ENCODE measurements at regions not wholly inside any gene's neighbourhood (a gene's known extent, or its start where the extent isn't known, plus 50 kb on each side); places are given as distances from the start of the nearest gene placed in this dataset.

DNA sequence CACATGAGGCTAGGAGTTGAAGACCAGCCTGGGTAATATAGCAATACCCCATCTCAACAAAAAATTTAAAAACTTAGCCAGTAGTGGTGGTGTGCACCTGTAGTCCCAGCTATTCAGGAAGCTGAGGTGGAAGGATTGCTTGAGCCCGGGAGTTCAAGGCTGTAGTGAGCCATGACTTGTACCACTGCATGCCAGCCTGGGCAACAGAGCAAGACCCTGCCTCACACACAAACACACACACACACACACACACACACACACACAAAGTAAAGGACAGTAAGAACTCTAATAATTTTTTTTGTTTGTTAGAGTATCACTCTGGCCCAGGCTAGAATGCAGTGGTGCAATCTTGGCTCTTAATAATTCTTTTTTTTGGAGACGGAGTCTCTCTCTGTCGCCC, 138.0 kb upstream of the SOD1 start:
- ChIA-PET CTCF (ENCODE audit: unreplicated experiment) (no interaction called here), POLR2A (interaction anchor here (1.0 to 1.3 kb wide), 2 partner anchors 26 to 28 kb away, joined by 3 to 4 read pairs; no protein-coding TSS in a partner anchor)
- no TSS peak for BruUV-seq (replicated peaks)

DNA sequence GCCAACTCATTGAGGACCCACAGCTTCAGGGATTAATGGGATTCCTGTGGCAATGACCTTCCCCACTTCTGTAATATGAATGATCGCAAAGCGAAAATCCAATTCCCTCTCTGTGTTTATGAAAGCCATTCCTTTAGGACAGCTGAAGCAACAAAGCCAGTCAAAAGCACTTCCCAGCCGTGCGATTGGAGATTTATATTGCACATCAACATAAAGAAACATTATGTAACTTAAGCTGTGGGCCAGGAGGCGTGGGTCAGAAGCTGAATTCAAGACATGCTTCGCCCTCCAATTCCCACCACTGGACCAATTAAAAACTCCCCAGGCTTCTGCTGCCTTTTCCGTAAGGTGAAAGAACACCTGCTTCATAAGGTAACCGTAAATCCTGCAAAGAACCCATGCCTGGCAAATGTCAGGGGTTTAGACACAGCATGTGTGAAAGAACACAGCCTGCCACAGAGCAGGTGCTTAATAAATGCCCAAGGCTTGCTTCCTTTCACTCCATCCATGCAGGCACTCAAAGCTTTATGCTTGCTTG, 138.9 kb upstream of the SOD1 start:
- no peaks in the 10 kb centered on the region for H3K9me2 ChIP-seq (ENCODE audit: insufficient read depth, low read length)
- POLR2A ChIA-PET: interaction anchor here (1.0 kb wide), 1 partner anchor 27 kb away, joined by 3 read pairs; no protein-coding TSS in a partner anchor
- CTCF ChIA-PET (ENCODE audit: unreplicated experiment): no interaction called here

More for the DNA sequence above, 138.0 kb upstream of the SOD1 start:
- H3K9me3 ChIP-seq (ENCODE audit: low read length): no peaks in the 10 kb centered on the region
- intact Hi-C loops (cut with micrococcal nuclease; ENCODE audit: unreplicated experiment): no loop called here
- H3K4me2 ChIP-seq (ENCODE audit: low read length): no peak overlapping the region
- H3K36me3 ChIP-seq (ENCODE audit: insufficient read depth, low read length): no peaks in the 10 kb centered on the region
- H4K20me1 ChIP-seq (ENCODE audit: insufficient read depth, low read length): no peaks in the 10 kb centered on the region
- H3K9me2 ChIP-seq (ENCODE audit: insufficient read depth, low read length): no peaks in the 10 kb centered on the region
- H3K4me1 ChIP-seq (ENCODE audit: insufficient read depth, low read length, poor library complexity, severe bottlenecking): no peaks in the 10 kb centered on the region
- no peak for DNase-seq (ENCODE audit: low spot score)
- no peak overlapping the region for H3K27ac ChIP-seq (ENCODE audit: low read depth, low read length, poor library complexity, severe bottlenecking)
- H3K4me3 ChIP-seq (ENCODE audit: low read depth, low read length, poor library complexity, severe bottlenecking): no peak overlapping the region
- TF ChIP-seq EZH2phosphoT487 (IDR thresholded peaks at IDR 0.05; ENCODE audit: borderline replicate concordance, low read depth, low read length): no peak
- TF ChIP-seq, protein P1, sequence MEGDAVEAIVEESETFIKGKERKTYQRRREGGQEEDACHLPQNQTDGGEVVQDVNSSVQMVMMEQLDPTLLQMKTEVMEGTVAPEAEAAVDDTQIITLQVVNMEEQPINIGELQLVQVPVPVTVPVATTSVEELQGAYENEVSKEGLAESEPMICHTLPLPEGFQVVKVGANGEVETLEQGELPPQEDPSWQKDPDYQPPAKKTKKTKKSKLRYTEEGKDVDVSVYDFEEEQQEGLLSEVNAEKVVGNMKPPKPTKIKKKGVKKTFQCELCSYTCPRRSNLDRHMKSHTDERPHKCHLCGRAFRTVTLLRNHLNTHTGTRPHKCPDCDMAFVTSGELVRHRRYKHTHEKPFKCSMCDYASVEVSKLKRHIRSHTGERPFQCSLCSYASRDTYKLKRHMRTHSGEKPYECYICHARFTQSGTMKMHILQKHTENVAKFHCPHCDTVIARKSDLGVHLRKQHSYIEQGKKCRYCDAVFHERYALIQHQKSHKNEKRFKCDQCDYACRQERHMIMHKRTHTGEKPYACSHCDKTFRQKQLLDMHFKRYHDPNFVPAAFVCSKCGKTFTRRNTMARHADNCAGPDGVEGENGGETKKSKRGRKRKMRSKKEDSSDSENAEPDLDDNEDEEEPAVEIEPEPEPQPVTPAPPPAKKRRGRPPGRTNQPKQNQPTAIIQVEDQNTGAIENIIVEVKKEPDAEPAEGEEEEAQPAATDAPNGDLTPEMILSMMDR (conservative IDR thresholded peaks at IDR 0.05; ENCODE audit: low read length): no peak
- H3K79me2 ChIP-seq (ENCODE audit: insufficient read depth, low read depth, low read length): no peaks in the 10 kb centered on the region
- no peak overlapping the region for H2AFZ ChIP-seq (ENCODE audit: low read length)

DNA sequence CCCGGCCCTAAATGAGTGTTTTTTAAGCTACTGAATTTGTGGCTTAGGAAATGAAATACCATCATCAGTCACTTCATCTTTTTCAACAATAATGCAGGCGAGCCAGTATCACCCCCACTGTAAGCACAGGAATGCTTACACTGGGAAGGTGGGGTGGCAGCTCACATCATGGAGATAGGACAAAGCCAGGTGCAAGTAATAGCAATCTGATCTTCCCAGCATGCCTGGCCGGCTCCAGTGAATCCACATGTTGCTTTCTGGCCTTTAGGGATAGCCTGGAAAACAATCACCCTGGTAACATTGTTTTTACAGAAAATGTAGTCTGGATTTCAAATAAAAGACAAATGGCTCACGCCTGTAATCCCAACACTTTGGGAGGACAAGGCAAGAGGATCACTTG, 140.9 kb upstream of the SOD1 start:
- no peaks in the 10 kb centered on the region for H3K9me2 ChIP-seq (ENCODE audit: insufficient read depth, low read length)
- no peak overlapping the region for H2AFZ ChIP-seq (ENCODE audit: low read length)
- TF ChIP-seq, protein P1 (conservative IDR thresholded peaks at IDR 0.05; ENCODE audit: low read length): no peak
- no peak for TF ChIP-seq EZH2phosphoT487 (IDR thresholded peaks at IDR 0.05; ENCODE audit: borderline replicate concordance, low read depth, low read length)
- POLR2A ChIA-PET: interaction anchor here (0.7 kb wide), 1 partner anchor 9 kb away, joined by 3 read pairs; no protein-coding TSS in a partner anchor
- H3K27ac ChIP-seq (ENCODE audit: low read depth, low read length, poor library complexity, severe bottlenecking): no peak overlapping the region
- CTCF ChIA-PET (ENCODE audit: unreplicated experiment): no interaction called here
- H4K20me1 ChIP-seq (ENCODE audit: insufficient read depth, low read length): no peaks in the 10 kb centered on the region
- H3K9me3 ChIP-seq (ENCODE audit: low read length): no peaks in the 10 kb centered on the region
- intact Hi-C loops (cut with micrococcal nuclease; ENCODE audit: unreplicated experiment): no loop called here
- no TSS peak for BruUV-seq (replicated peaks)
- no peak overlapping the region for H3K4me3 ChIP-seq (ENCODE audit: low read depth, low read length, poor library complexity, severe bottlenecking)
- no peaks in the 10 kb centered on the region for H3K36me3 ChIP-seq (ENCODE audit: insufficient read depth, low read length)
- no peak for DNase-seq (ENCODE audit: low spot score)
- H3K4me2 ChIP-seq (ENCODE audit: low read length): no peak overlapping the region
- no peaks in the 10 kb centered on the region for H3K79me2 ChIP-seq (ENCODE audit: insufficient read depth, low read depth, low read length)
- H3K4me1 ChIP-seq (ENCODE audit: insufficient read depth, low read length, poor library complexity, severe bottlenecking): no peaks in the 10 kb centered on the region

More for the DNA sequence above, 138.9 kb upstream of the SOD1 start:
- Histone ChIP-seq H3K79me2 (ENCODE audit: insufficient read depth, low read depth, low read length) (no peaks in the 10 kb centered on the region), H3K36me3 (ENCODE audit: insufficient read depth, low read length) (no peaks in the 10 kb centered on the region), H3K9me3 (ENCODE audit: low read length) (no peaks in the 10 kb centered on the region), H3K4me1 (ENCODE audit: insufficient read depth, low read length, poor library complexity, severe bottlenecking) (no peaks in the 10 kb centered on the region), H2AFZ (ENCODE audit: low read length) (no peak overlapping the region), H4K20me1 (ENCODE audit: insufficient read depth, low read length) (no peaks in the 10 kb centered on the region), H3K27ac (ENCODE audit: low read depth, low read length, poor library complexity, severe bottlenecking) (no peak overlapping the region), H3K4me3 (ENCODE audit: low read depth, low read length, poor library complexity, severe bottlenecking) (no peak overlapping the region), H3K4me2 (ENCODE audit: low read length) (no peak overlapping the region)
- intact Hi-C loops (cut with micrococcal nuclease; ENCODE audit: unreplicated experiment): no loop called here
- DNase-seq (ENCODE audit: low spot score): no peak
- TF ChIP-seq, protein P1 (conservative IDR thresholded peaks at IDR 0.05; ENCODE audit: low read length): no peak
- no peak for TF ChIP-seq EZH2phosphoT487 (IDR thresholded peaks at IDR 0.05; ENCODE audit: borderline replicate concordance, low read depth, low read length)
- BruUV-seq (replicated peaks): no TSS peak
